Liver (tissue), 8 donors: ENCODE measurements at regions not wholly inside any gene's neighbourhood (a gene's known extent, or its start where the extent isn't known, plus 50 kb on each side); places are given as distances from the start of the nearest gene placed in this dataset.

Experiments used
- DNase-seq: peaks from one replicate; pipeline ENCODE4 v3.0.0-alpha.2; 2017; ENCODE audit warnings: low spot score
- H3K27ac ChIP-seq, 2 donors: one replicate each; pipeline ENCODE4 v1.7.0; 2013; ENCODE audit warnings: inconsistent platforms in 2 of 2, low read length in 2 of 2, control low read depth in 1 of 2, low read depth in 1 of 2, mild to moderate bottlenecking in 1 of 2
- H3K27me3 ChIP-seq, 4 donors: one replicate each; pipeline versions ENCODE4 v1.6.1 to v1.7.0; 2013; ENCODE audit warnings: low read length in 3 of 4, inconsistent platforms in 1 of 4, mild to moderate bottlenecking in 1 of 4, moderate library complexity in 1 of 4; ENCODE audit not compliant: control insufficient read depth in 4 of 4, insufficient read depth in 4 of 4
- H3K36me3 ChIP-seq, 4 donors: one replicate each; pipeline versions ENCODE4 v1.6.1 to v1.7.0; 2013; ENCODE audit warnings: low read length in 3 of 4, mild to moderate bottlenecking in 3 of 4, low read depth in 1 of 4, moderate library complexity in 1 of 4; ENCODE audit not compliant: control insufficient read depth in 4 of 4, insufficient read depth in 3 of 4
- H3K4me1 ChIP-seq, 4 donors: one replicate each; pipeline versions ENCODE4 v1.6.1 to v1.7.0; 2013; ENCODE audit warnings: low read length in 3 of 4, mild to moderate bottlenecking in 3 of 4, moderate library complexity in 1 of 4; ENCODE audit not compliant: control insufficient read depth in 4 of 4, insufficient read depth in 4 of 4
- H3K4me3 ChIP-seq, 3 donors: one replicate each; pipeline versions ENCODE4 v1.6.1 to v1.7.0; 2013; ENCODE audit warnings: low read length in 3 of 3, control low read depth in 1 of 3, low read depth in 1 of 3, mild to moderate bottlenecking in 1 of 3
- H3K9ac ChIP-seq, 2 donors: one replicate each; pipeline ENCODE4 v1.7.0; 2013; ENCODE audit warnings: low read length in 2 of 2, mild to moderate bottlenecking in 2 of 2, moderate library complexity in 2 of 2, control low read depth in 1 of 2, low read depth in 1 of 2
- H3K9me3 ChIP-seq, 4 donors: one replicate each; pipeline versions ENCODE4 v1.6.1 to v1.7.0; 2013; ENCODE audit warnings: low read length in 3 of 4; ENCODE audit not compliant: control insufficient read depth in 4 of 4
- ATF3 ChIP-seq: IDR thresholded peaks from 2 replicates; pipeline ENCODE4 v1.6.1; 2016; ENCODE audit warnings: antibody characterized with exemption
- CTCF ChIP-seq: fragments of 150-350 bp; IDR thresholded peaks from 2 replicates; pipeline ENCODE4 v1.5.1; 2017; ENCODE audit warnings: improper control_type of control experiment, low read depth, low read length; ENCODE audit not compliant: missing input control
- EGR1 ChIP-seq, 2 donors: IDR thresholded peaks; 2 replicates each; pipeline ENCODE4 v1.6.1; 2016 to 2018; ENCODE audit warnings: antibody characterized with exemption in 2 of 2, low read depth in 2 of 2
- FOXA1 ChIP-seq: IDR thresholded peaks from 2 replicates; pipeline ENCODE4 v1.6.1; 2016; ENCODE audit warnings: antibody characterized with exemption
- FOXA2 ChIP-seq: IDR thresholded peaks from 2 replicates; pipeline ENCODE4 v1.6.1; 2016; ENCODE audit warnings: antibody characterized with exemption
- GABPA ChIP-seq, 2 donors: IDR thresholded peaks in 1 of 2; conservative IDR thresholded peaks in 1 of 2; 2 replicates each; pipeline ENCODE4 v1.6.1; 2016; ENCODE audit warnings: antibody characterized with exemption in 2 of 2, mild to moderate bottlenecking in 1 of 2, moderate library complexity in 1 of 2
- HNF4A ChIP-seq, 2 donors: conservative IDR thresholded peaks; 2 replicates each; pipeline ENCODE4 v1.6.1; 2016; ENCODE audit warnings: antibody characterized with exemption in 2 of 2, mild to moderate bottlenecking in 2 of 2
- HNF4G ChIP-seq: IDR thresholded peaks from 2 replicates; pipeline ENCODE4 v1.6.1; 2016; ENCODE audit warnings: antibody characterized with exemption
- JUND ChIP-seq, 2 donors: IDR thresholded peaks; 2 replicates each; pipeline ENCODE4 v1.6.1; 2016; ENCODE audit warnings: antibody characterized with exemption in 2 of 2
- MAX ChIP-seq: IDR thresholded peaks from 2 replicates; pipeline ENCODE4 v1.6.1; 2016; ENCODE audit warnings: antibody characterized with exemption
- NR2F2 ChIP-seq: IDR thresholded peaks from 2 replicates; pipeline ENCODE4 v1.6.1; 2016; ENCODE audit warnings: antibody characterized with exemption
- RAD21 ChIP-seq, 2 donors: IDR thresholded peaks; 2 replicates each; pipeline ENCODE4 v1.6.1; 2016; ENCODE audit warnings: antibody characterized with exemption in 2 of 2, mild to moderate bottlenecking in 2 of 2
- RXRA ChIP-seq, 2 donors: IDR thresholded peaks; 2 replicates each; pipeline ENCODE4 v1.6.1; 2017 to 2018; ENCODE audit warnings: antibody characterized with exemption in 2 of 2, mild to moderate bottlenecking in 1 of 2
- SP1 ChIP-seq: IDR thresholded peaks from 2 replicates; pipeline ENCODE4 v1.6.1; 2018; ENCODE audit warnings: antibody characterized with exemption, mild to moderate bottlenecking
- TAF1 ChIP-seq: conservative IDR thresholded peaks from 2 replicates; pipeline ENCODE4 v1.6.1; 2016; ENCODE audit warnings: antibody characterized with exemption, mild to moderate bottlenecking
- YY1 ChIP-seq: IDR thresholded peaks from 2 replicates; pipeline ENCODE4 v1.6.1; 2016; ENCODE audit warnings: antibody characterized with exemption, mild to moderate bottlenecking
- ZBTB33 ChIP-seq: IDR thresholded peaks from 2 replicates; pipeline ENCODE4 v1.6.1; 2016; ENCODE audit warnings: antibody characterized with exemption
- WGBS: extraction: QIAGEN DNeasy Blood & Tissue Kit; methylation state at CpG from one replicate; pipeline ENCODE4 v1.1.7; 2013; 5-methylcytosine and 5-hydroxymethylcytosine counted together
- donor health status: healthy.
- donor health status: healthy.
- donor health status: healthy.
- donor health status: healthy.
- donor health status: healthy.

GRCh38 chr10:117694190-117694589, 151.6 kb downstream of the EMX2 start:
- DNase-seq, result no peak
- no peaks in the 10 kb centered on the region for H3K9me3 ChIP-seq
- no peaks in the 10 kb centered on the region for H3K36me3 ChIP-seq
- no peak overlapping the region for H3K27ac ChIP-seq
- TF ChIP-seq YY1 (no peak), GABPA (IDR thresholded peaks at IDR 0.05 in 1 of 2, conservative IDR thresholded peaks at IDR 0.05 in 1 of 2) (no peak), ZBTB33 (no peak), ATF3 (no peak), TAF1 (no peak), MAX (no peak), JUND (IDR thresholded peaks at IDR 0.05) (no peak), FOXA1 (no peak), NR2F2 (no peak)
- H3K4me3 ChIP-seq, result no peak overlapping the region
- no peaks in the 10 kb centered on the region for H3K4me1 ChIP-seq
- peaks cover 0 to 4% (median 0%) of the 10 kb centered on the region in 4 donors for H3K27me3 ChIP-seq
- WGBS, result 71% methylated on average over 6 of the region's 6 CpGs
- H3K9ac ChIP-seq, result no peak overlapping the region

- Histone ChIP-seq H3K4me3 (no peak overlapping the region), H3K27me3 (no peaks in the 10 kb centered on the region), H3K36me3 (no peaks in the 10 kb centered on the region), H3K9ac (no peak overlapping the region), H3K9me3 (no peaks in the 10 kb centered on the region), H3K4me1 (no peaks in the 10 kb centered on the region), H3K27ac (no peak overlapping the region)
- TF ChIP-seq TAF1, result no peak
- TF ChIP-seq FOXA1, result no peak
- DNase-seq, result no peak
- 82% methylated on average over 2 of the region's 2 CpGs for WGBS
Measured at GRCh38 chr10:117697402-117697801, 154.9 kb downstream of the EMX2 start.

- no peaks in the 10 kb centered on the region for H3K9me3 ChIP-seq
Measured at GRCh38 chr10:117698809-117699208, 156.3 kb downstream of the EMX2 start.

GRCh38 chr10:117699436-117700075, 157.0 kb downstream of the EMX2 start:
- H3K4me3 ChIP-seq, result no peak overlapping the region
- no peak for DNase-seq
- WGBS, result 73% methylated on average over 7 of the region's 7 CpGs
- no peak overlapping the region for H3K27ac ChIP-seq
- H3K9ac ChIP-seq, result no peak overlapping the region
- H3K9me3 ChIP-seq, result no peaks in the 10 kb centered on the region
- H3K36me3 ChIP-seq, result no peaks in the 10 kb centered on the region
- no peaks in the 10 kb centered on the region for H3K27me3 ChIP-seq
- no peaks in the 10 kb centered on the region for H3K4me1 ChIP-seq
- TF ChIP-seq HNF4A (conservative IDR thresholded peaks at IDR 0.05) (no peak), MAX (no peak), FOXA2 (no peak), FOXA1 (no peak), SP1 (no peak), ATF3 (no peak), EGR1 (IDR thresholded peaks at IDR 0.05; ENCODE audit: low read depth in 2 of 2) (no peak), RAD21 (IDR thresholded peaks at IDR 0.05) (no peak), CTCF (no peak), NR2F2 (no peak), GABPA (IDR thresholded peaks at IDR 0.05 in 1 of 2, conservative IDR thresholded peaks at IDR 0.05 in 1 of 2) (no peak), JUND (IDR thresholded peaks at IDR 0.05) (no peak), RXRA (IDR thresholded peaks at IDR 0.05) (no peak)

More at GRCh38 chr10:117698809-117699208, 156.3 kb downstream of the EMX2 start:
- WGBS, result 78% methylated on average over 2 of the region's 2 CpGs
- Histone ChIP-seq H3K9ac (no peak overlapping the region), H3K36me3 (no peaks in the 10 kb centered on the region), H3K4me3 (no peak overlapping the region), H3K27me3 (no peaks in the 10 kb centered on the region), H3K4me1 (no peaks in the 10 kb centered on the region), H3K27ac (no peak overlapping the region)
- TF ChIP-seq HNF4G (no peak), RXRA (IDR thresholded peaks at IDR 0.05) (no peak)
- DNase-seq, result no peak
